Umbilical cord (tissue), 1 donor: ENCODE measurements at regions not wholly inside any gene's neighbourhood (a gene's known extent, or its start where the extent isn't known, plus 50 kb on each side); places are given as distances from the start of the nearest gene placed in this dataset.
"Not testable (repeated sequence)": the region's sequence is repeated elsewhere in the genome, so short reads cannot be mapped to it uniquely, and the experiment has no call there.

Source experiments
- DNase-seq: peaks from one replicate; pipeline ENCODE4 v3.0.0-alpha.2; 2015; ENCODE audit warnings: low spot score

- no peak for DNase-seq
These were observed 642.4 kb downstream of the GOLGA6L6 start for GRCh38 chr15:19899021-19899824.

GRCh38 chr15:19888811-19889210 is 652.8 kb downstream of the GOLGA6L6 start:
- not testable (repeated sequence) for DNase-seq

- not testable (repeated sequence) for DNase-seq
These were observed 697.5 kb downstream of the GOLGA6L6 start for GRCh38 chr15:19844061-19844460.
